ENCODE measurements at regions not wholly inside any gene's neighbourhood (a gene's known extent, or its start where the extent isn't known, plus 50 kb on each side); places are given as distances from the start of the nearest gene placed in this dataset.

GRCh38 chr4:97150966-97151365, 992.3 kb downstream of the STPG2 start:
- Histone ChIP-seq H3K27me3 (replicated peaks in 1 of 2; ENCODE audit: control insufficient read depth in 2 of 2, insufficient read depth in 2 of 2, low read length in 1 of 2) (no peaks in the 10 kb centered on the region), H3K9ac (ENCODE audit: control insufficient read depth, insufficient read depth, low read length) (no peak overlapping the region), H3K36me3 (ENCODE audit: control insufficient read depth in 2 of 2, insufficient read depth in 2 of 2, low read length in 1 of 2) (no peaks in the 10 kb centered on the region), H3K4me3 (no peak overlapping the region), H4K20me1 (ENCODE audit: control insufficient read depth, insufficient read depth) (no peaks in the 10 kb centered on the region), H3K27ac (ENCODE audit: control insufficient read depth, insufficient read depth) (no peak overlapping the region), H3K9me3 (replicated peaks; ENCODE audit: control insufficient read depth, insufficient read depth, low read length) (no peaks in the 10 kb centered on the region), H3K4me2 (ENCODE audit: control insufficient read depth, insufficient read depth) (no peak overlapping the region), H2AFZ (ENCODE audit: control insufficient read depth, low read depth, low read length) (no peak overlapping the region), H3K79me2 (ENCODE audit: control insufficient read depth, insufficient read depth, low read length) (no peaks in the 10 kb centered on the region), H3K4me1 (ENCODE audit: control insufficient read depth, insufficient read depth, low read length) (no peaks in the 10 kb centered on the region)
- TF ChIP-seq TBL1XR1 (IDR thresholded peaks at IDR 0.05; ENCODE audit: low read depth, low read length) = no peak
- no peak for TF ChIP-seq JUNB (IDR thresholded peaks at IDR 0.05)
- TF ChIP-seq, protein P1, sequence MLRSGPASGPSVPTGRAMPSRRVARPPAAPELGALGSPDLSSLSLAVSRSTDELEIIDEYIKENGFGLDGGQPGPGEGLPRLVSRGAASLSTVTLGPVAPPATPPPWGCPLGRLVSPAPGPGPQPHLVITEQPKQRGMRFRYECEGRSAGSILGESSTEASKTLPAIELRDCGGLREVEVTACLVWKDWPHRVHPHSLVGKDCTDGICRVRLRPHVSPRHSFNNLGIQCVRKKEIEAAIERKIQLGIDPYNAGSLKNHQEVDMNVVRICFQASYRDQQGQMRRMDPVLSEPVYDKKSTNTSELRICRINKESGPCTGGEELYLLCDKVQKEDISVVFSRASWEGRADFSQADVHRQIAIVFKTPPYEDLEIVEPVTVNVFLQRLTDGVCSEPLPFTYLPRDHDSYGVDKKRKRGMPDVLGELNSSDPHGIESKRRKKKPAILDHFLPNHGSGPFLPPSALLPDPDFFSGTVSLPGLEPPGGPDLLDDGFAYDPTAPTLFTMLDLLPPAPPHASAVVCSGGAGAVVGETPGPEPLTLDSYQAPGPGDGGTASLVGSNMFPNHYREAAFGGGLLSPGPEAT (IDR thresholded peaks at IDR 0.05; ENCODE audit: low read depth) = no peak
- TF ChIP-seq CREB1 (IDR thresholded peaks at IDR 0.05; ENCODE audit: low read depth) = no peak
- TF ChIP-seq, protein P2, sequence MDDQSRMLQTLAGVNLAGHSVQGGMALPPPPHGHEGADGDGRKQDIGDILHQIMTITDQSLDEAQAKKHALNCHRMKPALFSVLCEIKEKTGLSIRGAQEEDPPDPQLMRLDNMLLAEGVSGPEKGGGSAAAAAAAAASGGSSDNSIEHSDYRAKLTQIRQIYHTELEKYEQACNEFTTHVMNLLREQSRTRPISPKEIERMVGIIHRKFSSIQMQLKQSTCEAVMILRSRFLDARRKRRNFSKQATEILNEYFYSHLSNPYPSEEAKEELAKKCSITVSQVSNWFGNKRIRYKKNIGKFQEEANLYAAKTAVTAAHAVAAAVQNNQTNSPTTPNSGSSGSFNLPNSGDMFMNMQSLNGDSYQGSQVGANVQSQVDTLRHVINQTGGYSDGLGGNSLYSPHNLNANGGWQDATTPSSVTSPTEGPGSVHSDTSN (IDR thresholded peaks at IDR 0.05; ENCODE audit: insufficient replicate concordance, low read depth, low read length) = no peak
- TF ChIP-seq ZNF24 (IDR thresholded peaks at IDR 0.05) = no peak
- no peak for TF ChIP-seq IKZF1 (conservative IDR thresholded peaks at IDR 0.05)
- no peak for TF ChIP-seq ZBTB40 (IDR thresholded peaks at IDR 0.05; ENCODE audit: borderline replicate concordance)
- ChIA-PET CTCF (no interaction called here), SMC1A (ENCODE audit: uncharacterized antibody, unreplicated experiment) (interaction anchor here (1.2 kb wide), 1 partner anchor 9 kb away, joined by 3 read pairs; no protein-coding TSS in a partner anchor), POLR2A (no interaction called here), RAD21 (ENCODE audit: unreplicated experiment) (no interaction called here)
- BruUV-seq (replicated peaks) = no TSS peak
- DNase-seq (ENCODE audit: low read depth, low spot score) (no peak), FAIRE-seq (no peak), ATAC-seq (no peak)
- 2% methylated on average over 2 of the region's 2 CpGs for whole genome bisulfite sequencing (ENCODE audit: insufficient coverage, insufficient replicate concordance, low lambda C conversion rate, missing lambda C conversion rate)
- intact Hi-C loops (cut with micrococcal nuclease; ENCODE audit: unreplicated experiment) = loop anchor here (10.0 kb wide), 1 partner anchor 1996 kb away; no protein-coding TSS in a partner anchor
- in situ Hi-C loops (cut with MboI) = no loop called here

Data from GM12878 (cell line).